ENCODE measurements at regions not wholly inside any gene's neighbourhood (a gene's known extent, or its start where the extent isn't known, plus 50 kb on each side); places are given as distances from the start of the nearest gene placed in this dataset.

DNA sequence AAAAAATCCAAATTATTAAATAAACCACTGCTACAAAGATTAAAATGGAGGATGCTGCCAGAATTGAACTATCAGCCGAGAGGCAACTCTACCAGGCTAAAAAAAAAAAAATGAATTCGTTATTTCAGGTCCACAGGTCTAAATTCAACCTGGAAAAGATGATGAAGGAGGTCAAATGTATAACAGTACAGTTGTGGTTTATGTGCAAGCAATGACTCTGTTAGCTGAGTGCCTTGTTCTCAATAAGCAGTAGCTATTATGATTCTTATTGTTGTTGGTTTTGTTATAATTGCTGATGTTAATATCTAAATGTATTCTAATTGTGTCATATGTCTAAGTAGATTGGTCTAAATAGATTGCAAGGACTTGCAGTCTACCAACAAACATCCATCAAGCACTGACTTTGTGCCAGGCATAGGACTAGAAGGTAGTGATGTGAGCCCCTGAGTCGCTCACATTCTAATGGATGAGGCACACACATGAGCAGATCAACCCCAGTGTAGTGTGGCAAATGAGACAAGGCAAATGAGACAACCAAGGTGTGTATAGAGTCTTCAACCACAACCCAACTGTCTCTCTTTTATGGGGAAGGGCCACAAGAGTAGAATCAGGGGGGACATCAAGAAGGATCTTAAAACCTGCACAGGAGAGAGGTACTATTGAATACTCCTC is 77.0 kb upstream of the PLEKHG7 start:
- Histone ChIP-seq H3K36me3 (ENCODE audit: insufficient read depth, low read length, poor library complexity, severe bottlenecking) (no peaks in the 10 kb centered on the region), H3K9me3 (ENCODE audit: low read depth, low read length, poor library complexity, severe bottlenecking) (no peaks in the 10 kb centered on the region), H3K4me1 (ENCODE audit: insufficient read depth, low read length, poor library complexity, severe bottlenecking) (no peaks in the 10 kb centered on the region), H3K4me3 (ENCODE audit: low read depth, low read length, poor library complexity, severe bottlenecking) (no peak overlapping the region), H3K27ac (ENCODE audit: low read depth, low read length, poor library complexity, severe bottlenecking) (no peak overlapping the region), H3K27me3 (replicated peaks; ENCODE audit: insufficient read depth, low read depth, low read length, poor library complexity) (no peaks in the 10 kb centered on the region)
- intact Hi-C loops (cut with micrococcal nuclease; ENCODE audit: unreplicated experiment) = no loop called here
- TF ChIP-seq, protein P1, sequence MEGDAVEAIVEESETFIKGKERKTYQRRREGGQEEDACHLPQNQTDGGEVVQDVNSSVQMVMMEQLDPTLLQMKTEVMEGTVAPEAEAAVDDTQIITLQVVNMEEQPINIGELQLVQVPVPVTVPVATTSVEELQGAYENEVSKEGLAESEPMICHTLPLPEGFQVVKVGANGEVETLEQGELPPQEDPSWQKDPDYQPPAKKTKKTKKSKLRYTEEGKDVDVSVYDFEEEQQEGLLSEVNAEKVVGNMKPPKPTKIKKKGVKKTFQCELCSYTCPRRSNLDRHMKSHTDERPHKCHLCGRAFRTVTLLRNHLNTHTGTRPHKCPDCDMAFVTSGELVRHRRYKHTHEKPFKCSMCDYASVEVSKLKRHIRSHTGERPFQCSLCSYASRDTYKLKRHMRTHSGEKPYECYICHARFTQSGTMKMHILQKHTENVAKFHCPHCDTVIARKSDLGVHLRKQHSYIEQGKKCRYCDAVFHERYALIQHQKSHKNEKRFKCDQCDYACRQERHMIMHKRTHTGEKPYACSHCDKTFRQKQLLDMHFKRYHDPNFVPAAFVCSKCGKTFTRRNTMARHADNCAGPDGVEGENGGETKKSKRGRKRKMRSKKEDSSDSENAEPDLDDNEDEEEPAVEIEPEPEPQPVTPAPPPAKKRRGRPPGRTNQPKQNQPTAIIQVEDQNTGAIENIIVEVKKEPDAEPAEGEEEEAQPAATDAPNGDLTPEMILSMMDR (conservative IDR thresholded peaks at IDR 0.05; ENCODE audit: low read depth, low read length) = no peak
- TF ChIP-seq EZH2 (IDR thresholded peaks at IDR 0.05; ENCODE audit: borderline replicate concordance, low read depth, low read length, poor library complexity, severe bottlenecking) = no peak
- no TSS peak for BruUV-seq (replicated peaks)
- POLR2A ChIA-PET (ENCODE audit: low non-redundant PET) = no interaction called here
- no peak for DNase-seq (ENCODE audit: low spot score)
- CTCF ChIA-PET = no interaction called here

DNA sequence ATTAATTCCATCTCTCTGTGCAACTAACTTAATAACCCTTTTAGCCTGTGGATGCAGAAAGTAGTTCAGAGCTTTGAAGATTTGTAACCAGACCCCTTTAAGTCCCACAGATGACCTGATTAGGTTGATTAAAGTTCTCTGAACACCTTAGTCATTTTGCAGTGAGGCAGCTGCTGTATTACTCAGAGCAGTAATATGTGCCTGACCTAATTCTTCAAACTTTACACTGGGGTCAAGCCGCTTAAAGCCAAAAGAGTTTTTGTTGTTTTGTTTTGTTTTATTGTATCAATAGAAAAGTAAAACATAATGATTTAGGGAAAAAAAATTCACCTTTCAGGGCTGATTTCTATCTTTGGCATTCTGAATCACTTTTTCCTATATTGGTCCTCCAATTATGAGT is 78.6 kb upstream of the PLEKHG7 start:
- no peaks in the 10 kb centered on the region for H3K27me3 ChIP-seq (replicated peaks; ENCODE audit: insufficient read depth, low read depth, low read length, poor library complexity)
- intact Hi-C loops (cut with micrococcal nuclease; ENCODE audit: unreplicated experiment) = no loop called here
- TF ChIP-seq, protein P1 (conservative IDR thresholded peaks at IDR 0.05; ENCODE audit: low read depth, low read length) = no peak
- no peak for TF ChIP-seq EZH2 (IDR thresholded peaks at IDR 0.05; ENCODE audit: borderline replicate concordance, low read depth, low read length, poor library complexity, severe bottlenecking)
- H3K4me1 ChIP-seq (ENCODE audit: insufficient read depth, low read length, poor library complexity, severe bottlenecking) = no peaks in the 10 kb centered on the region
- no peak overlapping the region for H3K27ac ChIP-seq (ENCODE audit: low read depth, low read length, poor library complexity, severe bottlenecking)
- no TSS peak for BruUV-seq (replicated peaks)
- H3K4me3 ChIP-seq (ENCODE audit: low read depth, low read length, poor library complexity, severe bottlenecking) = no peak overlapping the region
- H3K9me3 ChIP-seq (ENCODE audit: low read depth, low read length, poor library complexity, severe bottlenecking) = no peaks in the 10 kb centered on the region
- ChIA-PET POLR2A (ENCODE audit: low non-redundant PET) (no interaction called here), CTCF (no interaction called here)
- no peaks in the 10 kb centered on the region for H3K36me3 ChIP-seq (ENCODE audit: insufficient read depth, low read length, poor library complexity, severe bottlenecking)
- no peak for DNase-seq (ENCODE audit: low spot score)

DNA sequence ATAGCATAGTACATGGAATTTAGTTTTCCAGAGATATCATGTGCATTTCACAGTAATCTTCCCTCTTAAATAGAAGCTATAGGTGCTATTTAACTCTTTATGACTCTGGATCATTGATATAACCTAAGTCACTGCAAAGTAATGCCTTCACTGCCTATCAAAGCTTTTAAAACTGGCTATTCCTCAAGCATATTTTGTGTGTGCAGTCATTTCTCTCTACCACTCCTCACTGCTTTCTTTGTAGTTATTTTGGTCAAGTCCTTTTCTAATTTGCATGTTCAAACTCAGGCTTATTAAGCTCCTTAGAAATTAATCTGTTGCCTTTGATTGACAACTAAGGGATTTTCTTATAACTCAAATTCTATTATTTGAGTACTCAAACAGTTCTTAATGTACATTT is 79.4 kb upstream of the PLEKHG7 start:
- Histone ChIP-seq H3K4me1 (ENCODE audit: insufficient read depth, low read length, poor library complexity, severe bottlenecking) (no peaks in the 10 kb centered on the region), H3K27me3 (replicated peaks; ENCODE audit: insufficient read depth, low read depth, low read length, poor library complexity) (no peaks in the 10 kb centered on the region), H3K9me3 (ENCODE audit: low read depth, low read length, poor library complexity, severe bottlenecking) (no peaks in the 10 kb centered on the region), H3K27ac (ENCODE audit: low read depth, low read length, poor library complexity, severe bottlenecking) (no peak overlapping the region), H3K4me3 (ENCODE audit: low read depth, low read length, poor library complexity, severe bottlenecking) (no peak overlapping the region), H3K36me3 (ENCODE audit: insufficient read depth, low read length, poor library complexity, severe bottlenecking) (no peaks in the 10 kb centered on the region)
- DNase-seq (ENCODE audit: low spot score) = no peak
- BruUV-seq (replicated peaks) = no TSS peak
- intact Hi-C loops (cut with micrococcal nuclease; ENCODE audit: unreplicated experiment) = no loop called here
- ChIA-PET POLR2A (ENCODE audit: low non-redundant PET) (no interaction called here), CTCF (no interaction called here)
- no peak for TF ChIP-seq EZH2 (IDR thresholded peaks at IDR 0.05; ENCODE audit: borderline replicate concordance, low read depth, low read length, poor library complexity, severe bottlenecking)
- TF ChIP-seq, protein P1 (conservative IDR thresholded peaks at IDR 0.05; ENCODE audit: low read depth, low read length) = no peak

All from A673 (cell line).